MM.1S (cell line): ENCODE measurements at regions not wholly inside any gene's neighbourhood (a gene's known extent, or its start where the extent isn't known, plus 50 kb on each side); places are given as distances from the start of the nearest gene placed in this dataset.

Experiments used
- EZH2 ChIP-seq: fragments of 300-600 bp; sonication (generic); optimal IDR thresholded peaks from 2 replicates; pipeline ENCODE3; 2017; ENCODE audit warnings: low read depth, mild to moderate bottlenecking, antibody characterized with exemption, low read length, mixed read lengths
- EZH2phosphoT487 ChIP-seq: fragments of 300-600 bp; sonication (generic); IDR thresholded peaks from 2 replicates; pipeline ENCODE4 v1.6.1; 2018; ENCODE audit warnings: antibody characterized with exemption, low read length
- TF ChIP-seq, protein P1 (sequence below): fragments of 300-600 bp; sonication (generic); IDR thresholded peaks from 2 replicates; pipeline ENCODE4 v1.5.1; 2016; ENCODE audit warnings: antibody characterized with exemption, low read length, mixed read lengths

- TF ChIP-seq, protein P1, sequence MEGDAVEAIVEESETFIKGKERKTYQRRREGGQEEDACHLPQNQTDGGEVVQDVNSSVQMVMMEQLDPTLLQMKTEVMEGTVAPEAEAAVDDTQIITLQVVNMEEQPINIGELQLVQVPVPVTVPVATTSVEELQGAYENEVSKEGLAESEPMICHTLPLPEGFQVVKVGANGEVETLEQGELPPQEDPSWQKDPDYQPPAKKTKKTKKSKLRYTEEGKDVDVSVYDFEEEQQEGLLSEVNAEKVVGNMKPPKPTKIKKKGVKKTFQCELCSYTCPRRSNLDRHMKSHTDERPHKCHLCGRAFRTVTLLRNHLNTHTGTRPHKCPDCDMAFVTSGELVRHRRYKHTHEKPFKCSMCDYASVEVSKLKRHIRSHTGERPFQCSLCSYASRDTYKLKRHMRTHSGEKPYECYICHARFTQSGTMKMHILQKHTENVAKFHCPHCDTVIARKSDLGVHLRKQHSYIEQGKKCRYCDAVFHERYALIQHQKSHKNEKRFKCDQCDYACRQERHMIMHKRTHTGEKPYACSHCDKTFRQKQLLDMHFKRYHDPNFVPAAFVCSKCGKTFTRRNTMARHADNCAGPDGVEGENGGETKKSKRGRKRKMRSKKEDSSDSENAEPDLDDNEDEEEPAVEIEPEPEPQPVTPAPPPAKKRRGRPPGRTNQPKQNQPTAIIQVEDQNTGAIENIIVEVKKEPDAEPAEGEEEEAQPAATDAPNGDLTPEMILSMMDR: no peak
- no peak for TF ChIP-seq EZH2
- no peak for TF ChIP-seq EZH2phosphoT487
Observed at GRCh38 chr6:117018771-117019170, 141.7 kb downstream of the RFX6 start.
